HepG2 (cell line): ENCODE measurements at regions not wholly inside any gene's neighbourhood (a gene's known extent, or its start where the extent isn't known, plus 50 kb on each side); places are given as distances from the start of the nearest gene placed in this dataset.
"Not testable (repeated sequence)": the region's sequence is repeated elsewhere in the genome, so short reads cannot be mapped to it uniquely, and the experiment has no call there.

Experiments
- ATAC-seq: fragments of 200-7000 bp; cut with Tn5 transposase; 3 replicates; pipeline ENCODE4 v1.9.1; 2020; ENCODE audit warnings: mild to moderate bottlenecking, moderate library complexity
- BruUV-seq: library from RNA; stranded (reverse); fragments of 400-500 nt; replicated peaks from 2 replicates; lab custom pipeline; 2021; lab: Mats Ljungman, UMichigan
- CTCF ChIA-PET: fragments of 300-600 bp; formaldehyde crosslinking; extraction: SDS; loops from one replicate; lab custom pipeline; 2021; ENCODE audit warnings: low total read pairs, inconsistent platforms, low intra/inter-chr PET ratio; lab: Yijun Ruan, JAX
- POLR2A ChIA-PET: fragments of 350-600 bp; sonication (Branson Sonifier 250); formaldehyde crosslinking; loops from one replicate; lab custom pipeline; 2020; ENCODE audit warnings: antibody characterized with exemption, inconsistent platforms; lab: Yijun Ruan, JAX
- DNase-seq: peaks from one replicate; pipeline ENCODE4 v3.0.0-alpha.2; 2015; ENCODE audit warnings: low spot score
- FAIRE-seq: peaks from 3 replicates; lab custom pipeline; 2011; peaks lifted over from hg19 to GRCh38; lab: Jason Lieb, UNC
- H2AFZ ChIP-seq: one replicate; pipeline ENCODE4 v1.6.1; 2011; ENCODE audit warnings: low read length, inconsistent platforms
- H3K27ac ChIP-seq: fragments of 300-600 bp; 3 replicates; pipeline ENCODE4 v1.8.0; 2011; ENCODE audit warnings: mixed run types, mild to moderate bottlenecking, mixed read lengths, low read length, inconsistent platforms; ENCODE audit not compliant: insufficient read depth; ENCODE audit errors: extremely low read length
- H3K27me3 ChIP-seq, 2 experiments: fragments of 200-600 bp in 1 of 2; 2 replicates in 1 of 2; 3 replicates in 1 of 2; pipeline versions ENCODE4 v1.6.0 to v1.8.0; 2011; ENCODE audit warnings: low read length in 2 of 2, mild to moderate bottlenecking in 2 of 2, moderate library complexity in 2 of 2, inconsistent platforms in 1 of 2; ENCODE audit not compliant: insufficient read depth in 2 of 2, control insufficient read depth in 1 of 2
- H3K36me3 ChIP-seq, 2 experiments: fragments of 200-600 bp in 1 of 2; replicated peaks in 1 of 2; 2 replicates in 1 of 2; 3 replicates in 1 of 2; pipeline versions ENCODE4 v1.5.1 to v1.8.0; 2011; ENCODE audit warnings: low read length in 2 of 2, inconsistent platforms in 1 of 2; ENCODE audit not compliant: insufficient read depth in 2 of 2, control insufficient read depth in 1 of 2
- H3K4me1 ChIP-seq: 2 replicates; pipeline ENCODE4 v1.5.1; 2012; ENCODE audit warnings: low read length, inconsistent platforms; ENCODE audit not compliant: insufficient read depth
- H3K4me2 ChIP-seq: 2 replicates; pipeline ENCODE4 v1.6.0; 2011; ENCODE audit warnings: low read depth, low read length, inconsistent platforms
- H3K4me3 ChIP-seq, 3 experiments: fragments of 200-600 bp in 1 of 3; sonication (generic), shearing (Covaris generic) in 1 of 3; replicated peaks in 1 of 3; 2 replicates each; pipeline ENCODE4 v1.5.1; 2011 to 2016; ENCODE audit warnings: low read length in 3 of 3, inconsistent platforms in 2 of 3, low read depth in 2 of 3, mild to moderate bottlenecking in 2 of 3, control low read depth in 1 of 3, mixed read lengths in 1 of 3; ENCODE audit not compliant: insufficient read depth in 1 of 3
- H3K79me2 ChIP-seq: one replicate; pipeline ENCODE4 v1.6.1; 2011; ENCODE audit warnings: low read length, inconsistent platforms; ENCODE audit not compliant: insufficient read depth
- H3K9ac ChIP-seq: 2 replicates; pipeline ENCODE4 v1.6.0; 2011; ENCODE audit warnings: mild to moderate bottlenecking, low read depth, low read length, inconsistent platforms; ENCODE audit not compliant: insufficient read depth
- H3K9me3 ChIP-seq: 2 replicates; pipeline ENCODE4 v1.5.1; 2012; ENCODE audit warnings: mild to moderate bottlenecking, low read length
- H4K20me1 ChIP-seq: 2 replicates; pipeline ENCODE4 v1.6.0; 2011; ENCODE audit warnings: inconsistent platforms, mild to moderate bottlenecking, low read length, moderate library complexity; ENCODE audit not compliant: insufficient read depth
- WGBS: methylation state at CpG from one replicate; pipeline ENCODE4 v1.1.6; 2017; ENCODE audit warnings: low lambda C conversion rate; 5-methylcytosine and 5-hydroxymethylcytosine counted together
- in situ Hi-C: cut with HindIII; loops from 2 replicates; pipeline ENCODE4 v1.10.0; 2017; ENCODE audit warnings: low pct_unique_long_range_greater_than_20kb; ENCODE audit not compliant: extremely low pct_ligation_motif_present
- intact Hi-C: fragments of 100-400 bp; cut with micrococcal nuclease; formaldehyde crosslinking; loops from one replicate; pipeline ENCODE4 v1.10.0; 2022; ENCODE audit not compliant: unreplicated experiment

GRCh38 chr2:224091671-224092070 is 52.6 kb upstream of the SERPINE2 start:
- H3K4me1 ChIP-seq, H3K9me3 ChIP-seq, in situ Hi-C loops, H4K20me1 ChIP-seq, POLR2A ChIA-PET, intact Hi-C loops, BruUV-seq, H3K36me3 ChIP-seq, H3K79me2 ChIP-seq, H3K4me2 ChIP-seq, DNase-seq, H3K4me3 ChIP-seq, H3K27ac ChIP-seq, H3K9ac ChIP-seq, FAIRE-seq, ATAC-seq, H2AFZ ChIP-seq, CTCF ChIA-PET: not testable (repeated sequence)
- 40% methylated on average over 5 of the region's 5 CpGs for WGBS
- H3K27me3 ChIP-seq, result peaks cover 2 to 27% of the 10 kb centered on the region in 2 experiments; a peak in 3 of 5 replicates

- H2AFZ ChIP-seq, H3K9me3 ChIP-seq, FAIRE-seq, H3K79me2 ChIP-seq, H3K4me1 ChIP-seq, H3K36me3 ChIP-seq, H3K9ac ChIP-seq, H3K4me3 ChIP-seq, H3K4me2 ChIP-seq, POLR2A ChIA-PET, DNase-seq, H3K27ac ChIP-seq, in situ Hi-C loops, CTCF ChIA-PET, H4K20me1 ChIP-seq, ATAC-seq, BruUV-seq: not testable (repeated sequence)
- 35% methylated on average over 6 of the region's 6 CpGs for WGBS
- H3K27me3 ChIP-seq, result peaks cover 2 to 21% of the 10 kb centered on the region in 2 experiments; a peak in 2 of 5 replicates
- intact Hi-C loops, result loop anchor here (1.0 kb wide), 1 partner anchor 31 kb away; no protein-coding TSS in a partner anchor
Observed at GRCh38 chr2:224089606-224090005, 50.5 kb upstream of the SERPINE2 start.
